ENCODE measurements at regions not wholly inside any gene's neighbourhood (a gene's known extent, or its start where the extent isn't known, plus 50 kb on each side); places are given as distances from the start of the nearest gene placed in this dataset.

DNA sequence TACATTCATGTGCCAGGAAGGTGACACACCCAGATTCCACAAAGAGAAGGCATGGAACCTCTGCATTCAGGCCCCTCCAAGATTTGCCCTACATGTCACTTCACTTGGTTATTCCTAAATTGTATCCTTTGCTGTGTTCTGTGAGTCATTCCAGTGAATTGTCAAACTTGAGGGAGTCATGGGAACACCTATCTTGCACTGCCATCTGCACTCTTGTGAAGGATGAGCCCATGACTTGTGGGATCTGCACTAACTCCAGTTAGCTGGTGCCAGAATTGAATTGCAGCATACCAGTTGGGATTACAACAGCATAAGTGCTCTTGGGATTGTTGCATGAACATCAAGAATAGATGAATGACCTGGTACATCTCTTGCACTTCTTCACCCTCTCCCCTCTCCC is 1288.0 kb upstream of the ZEB2 start:
- no peaks in the 10 kb centered on the region for H3K27me3 ChIP-seq
- H3K9me3 ChIP-seq = no peaks in the 10 kb centered on the region
- H3K27ac ChIP-seq = no peak overlapping the region
- no peaks in the 10 kb centered on the region for H3K36me3 ChIP-seq
- no peak for DNase-seq
- no peak for TF ChIP-seq POLR2A (IDR thresholded peaks at IDR 0.05)
- TF ChIP-seq, protein P1, sequence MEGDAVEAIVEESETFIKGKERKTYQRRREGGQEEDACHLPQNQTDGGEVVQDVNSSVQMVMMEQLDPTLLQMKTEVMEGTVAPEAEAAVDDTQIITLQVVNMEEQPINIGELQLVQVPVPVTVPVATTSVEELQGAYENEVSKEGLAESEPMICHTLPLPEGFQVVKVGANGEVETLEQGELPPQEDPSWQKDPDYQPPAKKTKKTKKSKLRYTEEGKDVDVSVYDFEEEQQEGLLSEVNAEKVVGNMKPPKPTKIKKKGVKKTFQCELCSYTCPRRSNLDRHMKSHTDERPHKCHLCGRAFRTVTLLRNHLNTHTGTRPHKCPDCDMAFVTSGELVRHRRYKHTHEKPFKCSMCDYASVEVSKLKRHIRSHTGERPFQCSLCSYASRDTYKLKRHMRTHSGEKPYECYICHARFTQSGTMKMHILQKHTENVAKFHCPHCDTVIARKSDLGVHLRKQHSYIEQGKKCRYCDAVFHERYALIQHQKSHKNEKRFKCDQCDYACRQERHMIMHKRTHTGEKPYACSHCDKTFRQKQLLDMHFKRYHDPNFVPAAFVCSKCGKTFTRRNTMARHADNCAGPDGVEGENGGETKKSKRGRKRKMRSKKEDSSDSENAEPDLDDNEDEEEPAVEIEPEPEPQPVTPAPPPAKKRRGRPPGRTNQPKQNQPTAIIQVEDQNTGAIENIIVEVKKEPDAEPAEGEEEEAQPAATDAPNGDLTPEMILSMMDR (IDR thresholded peaks at IDR 0.05) = no peak
- no peak overlapping the region for H3K4me3 ChIP-seq
- no peaks in the 10 kb centered on the region for H3K4me1 ChIP-seq

DNA sequence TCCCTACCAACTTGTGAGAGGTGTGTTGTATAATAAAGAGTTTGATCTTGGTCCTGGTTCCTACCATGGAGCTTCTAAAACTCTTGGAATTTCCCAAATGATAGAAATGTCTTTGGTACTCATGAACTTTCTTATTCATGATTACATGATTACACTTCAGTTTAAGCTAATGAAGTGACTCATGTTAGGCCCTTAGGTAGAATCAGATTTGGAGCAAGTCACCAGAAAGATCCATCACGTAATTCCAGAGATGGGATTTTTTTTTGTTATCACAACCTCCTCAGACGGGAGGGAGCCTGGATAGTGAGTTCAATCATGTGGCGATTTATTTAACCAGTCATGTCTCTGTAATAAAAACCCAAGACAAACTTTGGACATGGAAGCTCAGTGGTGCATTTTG is 1287.6 kb upstream of the ZEB2 start:
- DNase-seq = no peak
- Histone ChIP-seq H3K4me1 (no peaks in the 10 kb centered on the region), H3K27me3 (no peaks in the 10 kb centered on the region), H3K4me3 (no peak overlapping the region), H3K27ac (no peak overlapping the region), H3K9me3 (no peaks in the 10 kb centered on the region), H3K36me3 (no peaks in the 10 kb centered on the region)
- TF ChIP-seq, protein P1 (IDR thresholded peaks at IDR 0.05) = no peak
- TF ChIP-seq POLR2A (IDR thresholded peaks at IDR 0.05) = no peak

DNA sequence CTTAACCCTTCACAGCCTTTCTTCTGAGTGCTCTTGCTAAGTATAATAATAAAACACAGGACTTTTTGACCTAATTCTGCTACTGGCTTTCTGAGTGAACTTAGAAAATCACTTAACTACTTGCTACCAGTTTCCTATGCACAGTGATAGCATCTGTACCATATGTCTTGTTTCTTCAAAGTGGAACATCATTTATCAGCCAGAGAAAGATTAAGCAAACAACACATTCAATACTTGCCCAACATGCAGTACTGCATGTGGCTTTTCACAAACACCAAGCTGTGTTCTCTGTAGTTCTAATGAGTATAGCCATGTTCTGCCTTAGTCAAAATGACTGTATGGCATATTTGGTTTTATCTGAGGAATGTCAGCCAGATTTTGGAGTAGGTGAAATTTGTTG is 1286.6 kb upstream of the ZEB2 start:
- H3K27me3 ChIP-seq = no peaks in the 10 kb centered on the region
- DNase-seq = no peak
- no peak overlapping the region for H3K27ac ChIP-seq

DNA sequence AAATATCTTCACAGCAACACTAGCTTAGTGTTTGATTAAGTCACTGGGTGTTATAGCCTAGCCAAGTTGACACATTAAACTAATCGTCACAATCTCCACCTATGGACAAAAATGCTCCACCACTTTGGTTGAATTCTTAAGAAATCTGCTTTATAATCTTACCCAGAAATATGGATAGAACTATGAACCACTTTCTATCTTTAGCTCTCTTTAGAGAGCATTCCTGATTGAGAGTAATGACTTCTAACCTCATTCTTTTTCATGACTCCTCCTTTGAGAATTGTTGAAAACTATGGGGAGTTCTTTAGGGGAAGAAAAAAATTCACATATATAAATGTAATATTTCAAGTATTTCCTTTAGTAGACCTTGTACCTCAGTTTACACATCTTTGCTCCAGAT is 1282.2 kb upstream of the ZEB2 start:
- DNase-seq = no peak
- Histone ChIP-seq H3K4me3 (no peak overlapping the region), H3K9me3 (no peaks in the 10 kb centered on the region), H3K36me3 (no peaks in the 10 kb centered on the region), H3K27ac (no peak overlapping the region), H3K4me1 (no peaks in the 10 kb centered on the region), H3K27me3 (no peaks in the 10 kb centered on the region)
- TF ChIP-seq POLR2A (IDR thresholded peaks at IDR 0.05) = no peak
- TF ChIP-seq, protein P1 (IDR thresholded peaks at IDR 0.05) = no peak

More for the DNA sequence above, 1286.6 kb upstream of the ZEB2 start:
- H3K36me3 ChIP-seq = no peaks in the 10 kb centered on the region
- no peaks in the 10 kb centered on the region for H3K9me3 ChIP-seq
- no peak for TF ChIP-seq POLR2A (IDR thresholded peaks at IDR 0.05)
- TF ChIP-seq, protein P1 (IDR thresholded peaks at IDR 0.05) = no peak
- no peak overlapping the region for H3K4me3 ChIP-seq
- H3K4me1 ChIP-seq = no peaks in the 10 kb centered on the region

DNA sequence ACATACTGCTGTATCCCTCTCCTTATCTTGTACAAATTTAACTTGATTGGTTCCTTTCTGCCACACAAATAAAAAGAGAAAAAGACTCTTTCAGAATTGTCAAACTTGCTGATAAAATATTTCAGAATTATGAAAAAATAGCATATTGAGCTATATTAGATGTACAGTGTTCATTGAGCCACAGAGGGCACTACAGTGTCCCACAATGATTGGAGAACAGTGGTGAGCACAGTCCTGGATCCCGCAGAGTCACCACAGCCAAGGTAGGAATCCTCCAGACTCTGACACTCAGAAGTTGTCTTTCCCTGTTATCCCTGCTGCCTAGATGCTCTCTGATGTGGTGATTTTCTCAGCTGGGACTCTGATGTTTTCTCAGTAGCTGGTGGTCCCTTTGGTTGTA is 1281.3 kb upstream of the ZEB2 start:
- no peak for TF ChIP-seq POLR2A (IDR thresholded peaks at IDR 0.05)
- TF ChIP-seq, protein P1 (IDR thresholded peaks at IDR 0.05) = no peak
- Histone ChIP-seq H3K4me1 (no peaks in the 10 kb centered on the region), H3K27ac (no peak overlapping the region), H3K9me3 (no peaks in the 10 kb centered on the region), H3K36me3 (no peaks in the 10 kb centered on the region), H3K27me3 (no peaks in the 10 kb centered on the region), H3K4me3 (no peak overlapping the region)
- no peak for DNase-seq

Measured in Peyer's patch (tissue), 4 donors.